Osteocyte (in vitro differentiated cells): ENCODE measurements at regions not wholly inside any gene's neighbourhood (a gene's known extent, or its start where the extent isn't known, plus 50 kb on each side); places are given as distances from the start of the nearest gene placed in this dataset.

Source experiments
- DNase-seq: peaks from one replicate; pipeline ENCODE4 v3.0.0; 2021; ENCODE audit warnings: mixed read lengths; ENCODE audit not compliant: unreplicated experiment; ENCODE audit errors: extremely low spot score
- H3K27ac Mint-ChIP-seq: one replicate; pipeline ENCODE4 v1.8.0; 2021; ENCODE audit warnings: mild to moderate bottlenecking, mixed read lengths; ENCODE audit not compliant: unreplicated experiment
- H3K27me3 Mint-ChIP-seq: one replicate; pipeline ENCODE4 v1.8.0; 2021; ENCODE audit warnings: mixed read lengths; ENCODE audit not compliant: unreplicated experiment
- H3K36me3 Mint-ChIP-seq: one replicate; pipeline ENCODE4 v1.8.0; 2021; ENCODE audit warnings: mixed read lengths; ENCODE audit not compliant: unreplicated experiment
- H3K4me1 Mint-ChIP-seq: one replicate; pipeline ENCODE4 v1.8.0; 2021; ENCODE audit warnings: mixed read lengths; ENCODE audit not compliant: unreplicated experiment
- H3K4me3 Mint-ChIP-seq: one replicate; pipeline ENCODE4 v1.8.0; 2021; ENCODE audit warnings: mild to moderate bottlenecking, moderate library complexity, mixed read lengths; ENCODE audit not compliant: unreplicated experiment
- H3K9me3 Mint-ChIP-seq: one replicate; pipeline ENCODE4 v1.8.0; 2021; ENCODE audit warnings: mixed read lengths; ENCODE audit not compliant: unreplicated experiment
- TF ChIP-seq, protein P1 (sequence below): fragments of 200-600 bp; sonication (generic); IDR thresholded peaks from 2 replicates; pipeline ENCODE4 v1.5.0; 2021; ENCODE audit warnings: antibody characterized with exemption, mild to moderate bottlenecking, moderate library complexity

DNA sequence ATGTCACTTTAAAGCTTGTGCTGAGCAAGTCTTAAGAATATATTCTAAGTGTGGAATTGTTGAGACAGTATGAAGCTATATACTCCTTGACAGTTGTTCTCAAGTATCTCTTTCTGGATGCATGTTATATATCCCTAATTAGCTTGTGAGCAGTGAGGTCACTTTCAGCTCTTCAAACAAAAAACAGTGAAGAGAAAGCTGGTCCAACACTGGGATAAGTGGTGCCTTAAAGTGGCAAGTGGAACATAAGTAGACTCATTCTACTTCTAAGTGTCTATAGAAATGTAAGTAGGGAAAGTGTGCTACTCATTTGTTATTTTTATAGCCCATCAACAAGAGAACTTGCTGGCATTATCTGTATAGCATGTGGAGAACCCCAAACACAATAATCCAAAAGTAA lies 133.1 kb upstream of the BACH2 start:
- no peak overlapping the region for H3K4me3 Mint-ChIP-seq
- no peaks in the 10 kb centered on the region for H3K36me3 Mint-ChIP-seq
- H3K27me3 Mint-ChIP-seq = peaks cover 18% of the 10 kb centered on the region
- TF ChIP-seq, protein P1, sequence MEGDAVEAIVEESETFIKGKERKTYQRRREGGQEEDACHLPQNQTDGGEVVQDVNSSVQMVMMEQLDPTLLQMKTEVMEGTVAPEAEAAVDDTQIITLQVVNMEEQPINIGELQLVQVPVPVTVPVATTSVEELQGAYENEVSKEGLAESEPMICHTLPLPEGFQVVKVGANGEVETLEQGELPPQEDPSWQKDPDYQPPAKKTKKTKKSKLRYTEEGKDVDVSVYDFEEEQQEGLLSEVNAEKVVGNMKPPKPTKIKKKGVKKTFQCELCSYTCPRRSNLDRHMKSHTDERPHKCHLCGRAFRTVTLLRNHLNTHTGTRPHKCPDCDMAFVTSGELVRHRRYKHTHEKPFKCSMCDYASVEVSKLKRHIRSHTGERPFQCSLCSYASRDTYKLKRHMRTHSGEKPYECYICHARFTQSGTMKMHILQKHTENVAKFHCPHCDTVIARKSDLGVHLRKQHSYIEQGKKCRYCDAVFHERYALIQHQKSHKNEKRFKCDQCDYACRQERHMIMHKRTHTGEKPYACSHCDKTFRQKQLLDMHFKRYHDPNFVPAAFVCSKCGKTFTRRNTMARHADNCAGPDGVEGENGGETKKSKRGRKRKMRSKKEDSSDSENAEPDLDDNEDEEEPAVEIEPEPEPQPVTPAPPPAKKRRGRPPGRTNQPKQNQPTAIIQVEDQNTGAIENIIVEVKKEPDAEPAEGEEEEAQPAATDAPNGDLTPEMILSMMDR = no peak
- no peak overlapping the region for H3K27ac Mint-ChIP-seq
- no peak for DNase-seq
- H3K9me3 Mint-ChIP-seq = peaks cover 14% of the 10 kb centered on the region
- no peaks in the 10 kb centered on the region for H3K4me1 Mint-ChIP-seq

DNA sequence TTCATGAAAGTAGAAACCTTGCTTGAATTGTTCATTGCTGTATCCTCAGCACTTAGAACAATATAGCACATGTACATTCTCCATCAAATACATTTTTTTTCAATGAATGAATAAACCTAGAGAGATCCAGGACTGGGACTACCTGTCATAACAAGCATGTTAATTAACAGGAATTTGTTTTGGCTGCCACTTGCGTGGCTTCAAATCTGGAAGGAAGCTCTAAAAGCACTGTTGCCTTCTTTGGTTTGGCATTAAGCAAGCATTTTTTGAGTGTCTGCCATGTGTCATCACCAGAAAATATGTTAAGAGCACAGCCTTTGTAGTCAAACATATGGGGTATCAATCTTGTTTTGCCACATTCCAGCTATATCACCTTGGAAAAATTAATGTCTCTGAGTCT lies 131.9 kb upstream of the BACH2 start:
- Mint-ChIP-seq H3K4me3 (no peak overlapping the region), H3K27ac (no peak overlapping the region), H3K4me1 (no peaks in the 10 kb centered on the region), H3K9me3 (peaks cover 14% of the 10 kb centered on the region), H3K36me3 (no peaks in the 10 kb centered on the region), H3K27me3 (peaks cover 23% of the 10 kb centered on the region)
- TF ChIP-seq, protein P1 = no peak
- DNase-seq = no peak

DNA sequence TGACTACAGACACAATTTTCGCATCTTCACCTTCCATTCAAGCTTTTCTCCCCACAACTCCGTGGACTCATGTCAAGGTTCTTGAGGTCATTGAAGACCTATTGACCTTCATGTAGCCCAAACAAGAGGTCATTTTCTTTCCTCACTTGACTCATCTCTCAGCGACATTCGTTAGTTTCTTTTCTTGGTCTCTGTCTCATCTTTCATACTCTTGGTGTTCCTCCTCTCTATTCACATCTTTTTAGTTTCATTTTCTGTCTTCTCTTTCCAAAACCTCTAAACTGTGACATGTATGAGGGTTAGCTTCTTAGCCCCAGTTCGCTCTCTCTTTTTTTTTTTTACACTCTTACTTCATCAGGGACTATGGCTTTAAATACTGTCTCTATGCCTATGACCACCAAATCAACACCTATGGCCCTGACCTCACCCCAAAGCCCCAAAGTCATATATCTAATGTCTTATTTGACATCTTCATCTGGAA lies 128.6 kb upstream of the BACH2 start:
- Mint-ChIP-seq H3K9me3 (peaks cover 10% of the 10 kb centered on the region), H3K27ac (no peak overlapping the region), H3K27me3 (peaks cover 18% of the 10 kb centered on the region), H3K36me3 (no peaks in the 10 kb centered on the region), H3K4me1 (no peaks in the 10 kb centered on the region), H3K4me3 (no peak overlapping the region)
- TF ChIP-seq, protein P1 = no peak
- DNase-seq = no peak

DNA sequence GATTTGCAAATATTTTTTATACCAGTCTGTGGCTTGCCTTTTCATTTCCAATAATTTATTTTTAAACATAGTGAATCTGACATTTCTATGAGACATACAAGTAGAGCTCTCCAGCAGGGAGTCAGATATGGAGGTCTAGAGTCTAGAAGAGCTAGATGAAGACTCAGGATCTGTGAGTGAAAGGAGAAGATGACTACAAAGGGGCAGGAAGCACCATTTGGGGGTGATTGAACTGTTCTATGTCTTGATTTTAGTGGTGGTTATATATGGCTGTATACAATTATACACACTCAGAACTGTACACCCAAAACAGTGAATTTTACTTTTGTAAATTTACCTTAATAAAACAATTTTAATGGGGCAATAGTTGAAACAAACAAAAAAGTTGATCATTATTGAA lies 127.9 kb upstream of the BACH2 start:
- Mint-ChIP-seq H3K4me3 (no peak overlapping the region), H3K9me3 (peaks cover 4% of the 10 kb centered on the region), H3K4me1 (no peaks in the 10 kb centered on the region), H3K27me3 (peaks cover 19% of the 10 kb centered on the region), H3K27ac (no peak overlapping the region), H3K36me3 (no peaks in the 10 kb centered on the region)
- DNase-seq = no peak
- TF ChIP-seq, protein P1 = no peak

DNA sequence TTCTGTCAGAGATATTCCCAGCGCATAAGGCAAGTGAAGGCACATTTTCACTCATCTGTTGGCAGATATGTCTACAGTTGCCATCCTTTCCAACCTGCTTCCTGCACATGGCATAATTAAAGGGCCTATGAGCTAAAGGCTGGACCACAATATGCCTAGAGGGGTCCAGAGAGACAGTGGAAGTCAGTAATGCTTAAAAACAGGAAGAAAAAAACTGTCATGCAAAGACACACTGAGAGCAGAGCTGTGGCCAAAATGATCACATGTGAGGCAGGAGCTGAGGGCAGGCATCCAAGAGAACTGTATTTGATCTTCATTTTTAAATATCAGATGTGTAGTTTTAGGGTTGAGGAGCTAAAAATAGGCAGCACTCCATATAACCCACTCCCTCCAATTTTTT lies 125.0 kb upstream of the BACH2 start:
- Mint-ChIP-seq H3K4me3 (no peak overlapping the region), H3K9me3 (no peaks in the 10 kb centered on the region), H3K36me3 (no peaks in the 10 kb centered on the region), H3K27me3 (peaks cover 21% of the 10 kb centered on the region), H3K27ac (no peak overlapping the region), H3K4me1 (no peaks in the 10 kb centered on the region)
- no peak for DNase-seq
- TF ChIP-seq, protein P1 = no peak
